SK-N-SH (cell line): ENCODE measurements at regions not wholly inside any gene's neighbourhood (a gene's known extent, or its start where the extent isn't known, plus 50 kb on each side); places are given as distances from the start of the nearest gene placed in this dataset.

Experiments used
- CTCF ChIA-PET: fragments of 300-600, 350-600 bp; formaldehyde crosslinking; extraction: SDS; loops from one replicate; lab custom pipeline; 2021; lab: Yijun Ruan, JAX
- POLR2A ChIA-PET: fragments of 350-600 bp; sonication (Branson Sonifier 250); formaldehyde crosslinking; extraction: SDS; loops from one replicate; lab custom pipeline; 2020; ENCODE audit warnings: antibody characterized with exemption, inconsistent platforms; lab: Yijun Ruan, JAX
- DNase-seq: peaks from one replicate; pipeline ENCODE4 v3.0.0; 2012
- H2AFZ ChIP-seq: fragments of 200-600 bp; sonication (generic); 2 replicates; pipeline ENCODE4 v1.8.1; 2016; ENCODE audit warnings: antibody characterized with exemption, mild to moderate bottlenecking, low read depth
- H3F3A ChIP-seq: fragments of 200-600 bp; sonication (generic); replicated peaks from 2 replicates; pipeline ENCODE3; 2016; ENCODE audit warnings: antibody characterized with exemption, mild to moderate bottlenecking; ENCODE audit not compliant: insufficient read depth
- H3K27ac ChIP-seq, 2 experiments: fragments of 200-500 bp in 1 of 2; fragments of 200-600 bp in 1 of 2; sonication (Bioruptor generic) in 1 of 2; sonication (generic), shearing (Covaris generic) in 1 of 2; 2 replicates each; pipeline versions ENCODE4 v1.5.1 to v1.6.1; 2014 to 2016; ENCODE audit warnings: low read depth in 2 of 2, inconsistent platforms in 1 of 2, low read length in 1 of 2, mild to moderate bottlenecking in 1 of 2, mixed read lengths in 1 of 2
- H3K27me3 ChIP-seq: fragments of 200-600 bp; sonication (generic), shearing (Covaris generic); 2 replicates; pipeline ENCODE4 v1.6.1; 2016; ENCODE audit warnings: mixed run types; ENCODE audit not compliant: insufficient read depth
- H3K36me3 ChIP-seq, 2 experiments: fragments of 200-500 bp in 1 of 2; fragments of 200-600 bp in 1 of 2; sonication (Bioruptor generic) in 1 of 2; sonication (generic) in 1 of 2; replicated peaks in 1 of 2; 2 replicates each; pipeline versions ENCODE3 to v1.5.1; 2014 to 2016; ENCODE audit warnings: low read length in 1 of 2, mild to moderate bottlenecking in 1 of 2; ENCODE audit not compliant: insufficient read depth in 2 of 2, control insufficient read depth in 1 of 2
- H3K4me1 ChIP-seq, 2 experiments: fragments of 200-500 bp in 1 of 2; fragments of 200-600 bp in 1 of 2; sonication (Bioruptor generic) in 1 of 2; sonication (generic), shearing (Covaris generic) in 1 of 2; 2 replicates each; pipeline versions ENCODE4 v1.5.1 to v1.6.1; 2014 to 2016; ENCODE audit warnings: low read depth in 1 of 2, low read length in 1 of 2, mixed run types in 1 of 2; ENCODE audit not compliant: insufficient read depth in 2 of 2, control insufficient read depth in 1 of 2
- H3K4me2 ChIP-seq: fragments of 200-600 bp; sonication (generic), shearing (Covaris generic); 2 replicates; pipeline ENCODE4 v1.6.1; 2017; ENCODE audit warnings: mixed run types
- H3K4me3 ChIP-seq, 2 experiments: fragments of 200-500 bp in 1 of 2; fragments of 200-600 bp in 1 of 2; sonication (Bioruptor generic) in 1 of 2; sonication (generic), shearing (Covaris generic) in 1 of 2; 2 replicates each; pipeline versions ENCODE4 v1.5.1 to v1.8.1; 2014 to 2016; ENCODE audit warnings: low read depth in 2 of 2, inconsistent platforms in 1 of 2, low read length in 1 of 2, mild to moderate bottlenecking in 1 of 2, mixed read lengths in 1 of 2, moderate library complexity in 1 of 2
- H3K79me2 ChIP-seq: fragments of 200-600 bp; sonication (generic); 2 replicates; pipeline ENCODE4 v1.8.1; 2017; ENCODE audit warnings: mild to moderate bottlenecking; ENCODE audit not compliant: insufficient read depth
- H3K9ac ChIP-seq: fragments of 200-600 bp; sonication (generic); 2 replicates; pipeline ENCODE4 v1.6.1; 2017; ENCODE audit warnings: mixed run types
- H3K9me2 ChIP-seq: fragments of 200-600 bp; sonication (generic); 2 replicates; pipeline ENCODE4 v1.6.1; 2017; ENCODE audit warnings: mixed run types
- H3K9me3 ChIP-seq: fragments of 200-600 bp; sonication (generic); 2 replicates; pipeline ENCODE4 v1.6.1; 2017; ENCODE audit warnings: mixed run types, mild to moderate bottlenecking, moderate library complexity
- H4K20me1 ChIP-seq: fragments of 200-600 bp; sonication (generic); 2 replicates; pipeline ENCODE4 v1.6.1; 2017; ENCODE audit warnings: mild to moderate bottlenecking, mixed run types; ENCODE audit not compliant: insufficient read depth
- CHD2 ChIP-seq: fragments of 150-350 bp; IDR thresholded peaks from 2 replicates; pipeline ENCODE4 v1.6.1; 2018; ENCODE audit warnings: low read length; ENCODE audit not compliant: partially characterized antibody
- EP300 ChIP-seq, 2 experiments: IDR thresholded peaks; 2 replicates each; pipeline versions ENCODE4 v1.4.0 to v1.6.1; 2012; ENCODE audit warnings: borderline replicate concordance in 1 of 2, low read depth in 1 of 2, low read length in 1 of 2
- GABPA ChIP-seq: IDR thresholded peaks from 2 replicates; pipeline ENCODE4 v1.4.0; 2012; ENCODE audit warnings: low read depth, mild to moderate bottlenecking
- GATA2 ChIP-seq: sonication (generic); formaldehyde crosslinking; IDR thresholded peaks from 2 replicates; pipeline ENCODE4 v1.5.0; 2020; ENCODE audit warnings: mild to moderate bottlenecking, missing genetic modification reagents
- JUND ChIP-seq: IDR thresholded peaks from 2 replicates; pipeline ENCODE4 v1.4.0; 2012
- MEF2A ChIP-seq: IDR thresholded peaks from 2 replicates; pipeline ENCODE4 v1.4.0; 2012; ENCODE audit warnings: low read depth, borderline replicate concordance
- MXI1 ChIP-seq: IDR thresholded peaks from 2 replicates; pipeline ENCODE4 v1.6.1; 2012; ENCODE audit warnings: mild to moderate bottlenecking, low read depth, low read length, improper control_type of control experiment
- NFIC ChIP-seq: IDR thresholded peaks from 2 replicates; pipeline ENCODE4 v1.4.0; 2012; ENCODE audit warnings: borderline replicate concordance
- NRF1 ChIP-seq: IDR thresholded peaks from 2 replicates; pipeline ENCODE4 v1.6.1; 2012; ENCODE audit warnings: low read depth, mild to moderate bottlenecking, low read length
- PBX3 ChIP-seq: IDR thresholded peaks from 2 replicates; pipeline ENCODE4; 2012
- RAD21 ChIP-seq: IDR thresholded peaks from 2 replicates; pipeline ENCODE4 v1.6.1; 2012; ENCODE audit warnings: mild to moderate bottlenecking, low read length
- RCOR1 ChIP-seq: fragments of 150-350 bp; IDR thresholded peaks from 2 replicates; pipeline ENCODE4 v1.6.1; 2017; ENCODE audit warnings: antibody characterized with exemption, low read length
- RFX5 ChIP-seq: IDR thresholded peaks from 2 replicates; pipeline ENCODE4 v1.6.1; 2012; ENCODE audit warnings: mild to moderate bottlenecking, improper control_type of control experiment, low read length
- RXRA ChIP-seq: IDR thresholded peaks from 2 replicates; pipeline ENCODE4 v1.4.0; 2012; ENCODE audit warnings: low read depth, mild to moderate bottlenecking, borderline replicate concordance
- SMC3 ChIP-seq: IDR thresholded peaks from 2 replicates; pipeline ENCODE4 v1.6.1; 2012; ENCODE audit warnings: low read depth, low read length, improper control_type of control experiment
- TAF1 ChIP-seq: IDR thresholded peaks from 2 replicates; pipeline ENCODE4 v1.6.1; 2012; ENCODE audit warnings: low read depth, mild to moderate bottlenecking, low read length, moderate library complexity, borderline replicate concordance
- USF1 ChIP-seq: IDR thresholded peaks from 2 replicates; pipeline ENCODE4 v1.4.0; 2012; ENCODE audit warnings: low read depth, borderline replicate concordance
- YY1 ChIP-seq: IDR thresholded peaks from 2 replicates; pipeline ENCODE4 v1.4.0; 2012; ENCODE audit warnings: low read depth, mild to moderate bottlenecking
- ZBTB33 ChIP-seq: IDR thresholded peaks from 2 replicates; pipeline ENCODE4 v1.4.0; 2012; ENCODE audit warnings: low read depth, borderline replicate concordance
- WGBS: methylation state at CpG from one replicate; pipeline ENCODE4 v1.1.6; 2017; ENCODE audit warnings: low lambda C conversion rate; 5-methylcytosine and 5-hydroxymethylcytosine counted together

- Histone ChIP-seq H3K79me2 (no peaks in the 10 kb centered on the region), H3K4me2 (no peak overlapping the region), H3K4me1 (no peaks in the 10 kb centered on the region), H3K27me3 (no peaks in the 10 kb centered on the region), H3K9ac (no peak overlapping the region), H3K9me2 (no peaks in the 10 kb centered on the region), H3K27ac (no peak overlapping the region), H3K36me3 (no peaks in the 10 kb centered on the region), H3K4me3 (no peak overlapping the region), H2AFZ (no peak overlapping the region), H3F3A (no peaks in the 10 kb centered on the region), H4K20me1 (no peaks in the 10 kb centered on the region), H3K9me3 (no peaks in the 10 kb centered on the region)
- TF ChIP-seq MEF2A (no peak), EP300 (IDR thresholded peaks at IDR 0.05; ENCODE audit: borderline replicate concordance in 1 of 2, low read depth in 1 of 2, low read length in 1 of 2) (no peak), MXI1 (no peak), RAD21 (no peak), RFX5 (no peak), USF1 (no peak), SMC3 (no peak), GABPA (no peak), RCOR1 (no peak), YY1 (no peak), CHD2 (no peak), GATA2 (CRISPR knock-in tag) (no peak), PBX3 (no peak), JUND (no peak), TAF1 (no peak), NRF1 (no peak), NFIC (no peak), ZBTB33 (no peak), RXRA (no peak)
- ChIA-PET CTCF (interaction anchor here (0.8 kb wide), 1 partner anchor 411 kb away, joined by 3 read pairs; no protein-coding TSS in a partner anchor), POLR2A (no interaction called here)
- 0% methylated on average over 2 of the region's 2 CpGs for WGBS
- no peak for DNase-seq
These were observed 103.3 kb upstream of the ADAMTS19 start for GRCh38 chr5:129356846-129357245.
